Adipocyte (in vitro differentiated cells): ENCODE measurements at regions not wholly inside any gene's neighbourhood (a gene's known extent, or its start where the extent isn't known, plus 50 kb on each side); places are given as distances from the start of the nearest gene placed in this dataset.

Experiments
- DNase-seq: peaks from one replicate; pipeline ENCODE4 v3.0.0-alpha.2; 2015; ENCODE audit warnings: low read depth
- H3K27me3 ChIP-seq: replicated peaks from 2 replicates; pipeline ENCODE4 v1.7.0; 2013; ENCODE audit warnings: mild to moderate bottlenecking, low read length, moderate library complexity; ENCODE audit not compliant: control insufficient read depth, insufficient read depth
- H3K36me3 ChIP-seq: 2 replicates; pipeline ENCODE4 v1.7.0; 2013; ENCODE audit warnings: low read length, mild to moderate bottlenecking, moderate library complexity; ENCODE audit not compliant: control insufficient read depth, insufficient read depth, severe bottlenecking
- H3K4me1 ChIP-seq: 2 replicates; pipeline ENCODE4 v1.7.0; 2013; ENCODE audit warnings: mild to moderate bottlenecking, low read length, moderate library complexity; ENCODE audit not compliant: control insufficient read depth, insufficient read depth
- H3K4me3 ChIP-seq: 2 replicates; pipeline ENCODE4 v1.7.0; 2013; ENCODE audit warnings: mild to moderate bottlenecking, low read length, moderate library complexity
- H3K9ac ChIP-seq: 2 replicates; pipeline ENCODE4 v1.7.0; 2013; ENCODE audit warnings: mild to moderate bottlenecking, low read length, moderate library complexity
- H3K9me3 ChIP-seq: 2 replicates; pipeline ENCODE4 v1.7.0; 2013; ENCODE audit warnings: mild to moderate bottlenecking, low read length, moderate library complexity; ENCODE audit not compliant: control insufficient read depth

DNA sequence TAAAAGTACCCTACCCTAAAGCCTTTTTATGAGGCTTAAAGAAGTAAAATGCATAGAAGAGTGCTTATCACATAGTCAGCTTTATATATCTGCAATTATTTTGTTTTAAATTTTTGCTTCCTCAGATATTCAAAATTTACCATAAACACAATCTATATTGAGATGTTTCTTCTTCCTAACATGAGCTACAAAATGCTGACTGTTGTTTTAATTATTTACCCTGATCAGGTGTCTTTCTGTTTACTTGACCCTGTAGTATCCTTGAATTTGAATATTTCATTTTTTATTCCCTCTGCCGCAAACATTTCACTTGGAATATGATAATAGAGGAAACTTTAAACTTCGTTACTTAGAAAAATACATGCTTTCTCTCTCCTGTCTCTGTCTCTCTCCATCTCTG, 147.9 kb downstream of the TMX3 start:
- no peaks in the 10 kb centered on the region for H3K36me3 ChIP-seq
- no peak overlapping the region for H3K9ac ChIP-seq
- H3K9me3 ChIP-seq: no peaks in the 10 kb centered on the region
- DNase-seq: no peak
- no peak overlapping the region for H3K4me3 ChIP-seq
- H3K27me3 ChIP-seq: no peaks in the 10 kb centered on the region
- no peaks in the 10 kb centered on the region for H3K4me1 ChIP-seq

DNA sequence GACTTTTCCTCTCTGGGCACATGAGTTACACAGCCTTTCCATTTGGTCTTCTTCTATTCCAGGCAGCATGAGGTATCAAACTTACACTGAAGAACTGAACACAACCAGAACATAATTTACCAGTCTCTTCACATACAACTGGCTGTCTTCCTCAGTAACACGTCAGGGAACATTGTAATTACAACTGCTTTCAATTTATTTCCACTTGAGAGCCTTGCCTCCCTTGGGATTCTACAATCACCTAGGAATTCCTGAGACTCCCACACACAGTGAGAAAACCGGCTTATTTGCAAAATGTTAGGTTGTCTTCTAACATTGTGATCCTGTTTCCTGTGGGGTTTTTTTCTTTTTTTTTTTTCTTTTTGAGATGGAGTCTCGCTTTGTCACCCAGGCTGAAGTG, 149.9 kb downstream of the TMX3 start:
- H3K9me3 ChIP-seq: no peaks in the 10 kb centered on the region
- peak; percentile 60 for DNase-seq
- no peaks in the 10 kb centered on the region for H3K36me3 ChIP-seq
- H3K9ac ChIP-seq: no peak overlapping the region
- no peaks in the 10 kb centered on the region for H3K27me3 ChIP-seq
- no peaks in the 10 kb centered on the region for H3K4me1 ChIP-seq
- H3K4me3 ChIP-seq: no peak overlapping the region

DNA sequence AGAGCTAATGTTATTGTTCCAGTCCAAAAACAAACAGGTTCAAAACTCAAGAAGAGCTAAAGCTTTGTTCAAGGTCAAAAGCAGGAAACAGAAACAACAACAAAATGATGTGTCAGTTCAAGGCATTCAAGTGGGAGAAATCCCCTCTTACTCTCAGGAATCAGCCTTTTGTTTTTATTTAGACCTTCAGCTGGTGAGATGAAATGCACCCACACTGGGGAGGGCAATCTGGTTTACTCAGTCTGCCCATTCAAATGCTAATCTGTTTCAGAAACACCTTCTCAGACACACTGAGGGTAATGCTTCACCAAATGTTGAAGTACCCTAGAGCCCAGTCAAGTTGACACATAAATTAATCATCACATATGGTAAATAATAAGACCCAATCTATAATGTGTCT, 150.6 kb downstream of the TMX3 start:
- H3K9me3 ChIP-seq: no peaks in the 10 kb centered on the region
- no peaks in the 10 kb centered on the region for H3K36me3 ChIP-seq
- H3K4me3 ChIP-seq: no peak overlapping the region
- H3K9ac ChIP-seq: no peak overlapping the region
- no peaks in the 10 kb centered on the region for H3K27me3 ChIP-seq
- DNase-seq: no peak
- no peaks in the 10 kb centered on the region for H3K4me1 ChIP-seq

DNA sequence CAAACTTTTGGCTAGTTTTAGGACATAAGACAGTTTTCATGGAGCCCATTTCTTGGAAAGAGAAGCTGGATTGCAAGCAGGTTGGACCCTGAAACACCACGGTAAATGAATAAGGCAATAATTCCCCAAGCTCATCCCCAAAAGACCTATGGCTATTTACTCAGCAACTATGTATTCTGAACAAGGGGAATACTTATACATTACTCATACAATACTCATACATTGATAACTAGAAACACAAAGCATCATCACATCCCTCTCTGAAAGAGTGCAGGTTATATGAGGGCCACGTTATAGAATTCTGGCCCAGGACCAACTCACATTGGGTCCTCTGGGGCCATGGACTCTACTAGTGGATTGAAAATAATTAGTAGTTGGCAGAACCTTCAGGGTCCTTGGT, 154.8 kb downstream of the TMX3 start:
- Histone ChIP-seq H3K4me3 (no peak overlapping the region), H3K4me1 (no peaks in the 10 kb centered on the region), H3K9me3 (no peaks in the 10 kb centered on the region), H3K9ac (no peak overlapping the region), H3K27me3 (no peaks in the 10 kb centered on the region), H3K36me3 (no peaks in the 10 kb centered on the region)
- no peak for DNase-seq

GRCh38 chr18:68557183-68557582, 157.7 kb downstream of the TMX3 start:
- Histone ChIP-seq H3K27me3 (no peaks in the 10 kb centered on the region), H3K4me3 (no peak overlapping the region), H3K36me3 (no peaks in the 10 kb centered on the region), H3K9ac (no peak overlapping the region), H3K9me3 (no peaks in the 10 kb centered on the region), H3K4me1 (no peaks in the 10 kb centered on the region)
- DNase-seq: no peak

- H3K9ac ChIP-seq: no peak overlapping the region
- no peaks in the 10 kb centered on the region for H3K27me3 ChIP-seq
- no peak for DNase-seq
- H3K4me3 ChIP-seq: no peak overlapping the region
- H3K4me1 ChIP-seq: no peaks in the 10 kb centered on the region
- no peaks in the 10 kb centered on the region for H3K9me3 ChIP-seq
- H3K36me3 ChIP-seq: no peaks in the 10 kb centered on the region
Observed at GRCh38 chr18:68555879-68556301, 159.0 kb downstream of the TMX3 start.

- peak; percentile 85 for DNase-seq
- peaks cover 8% of the 10 kb centered on the region for H3K4me1 ChIP-seq
Observed at GRCh38 chr18:68548904-68549870, 165.7 kb downstream of the TMX3 start.

DNA sequence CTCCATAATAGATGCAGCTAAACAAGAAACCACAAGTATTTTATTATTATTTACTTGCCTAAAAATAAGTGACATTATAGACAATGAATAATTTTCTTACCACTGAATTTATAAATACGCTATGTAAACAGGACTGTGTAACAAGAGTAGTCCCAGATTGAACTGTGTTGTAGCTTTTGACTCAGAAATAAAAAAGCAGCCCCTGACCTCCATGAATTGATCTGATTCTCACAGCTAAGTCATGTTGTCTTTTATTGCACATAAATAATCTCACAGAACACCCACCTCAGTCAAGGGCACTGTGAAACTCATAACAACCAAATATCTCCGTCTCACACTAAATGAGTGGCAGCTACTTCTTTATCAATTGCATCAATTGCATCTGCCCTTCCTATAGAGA, 171.6 kb downstream of the TMX3 start:
- DNase-seq: no peak
- no peaks in the 10 kb centered on the region for H3K36me3 ChIP-seq
- no peak overlapping the region for H3K9ac ChIP-seq
- no peaks in the 10 kb centered on the region for H3K9me3 ChIP-seq
- H3K4me1 ChIP-seq: no peaks in the 10 kb centered on the region
- H3K4me3 ChIP-seq: no peak overlapping the region
- no peaks in the 10 kb centered on the region for H3K27me3 ChIP-seq

More at GRCh38 chr18:68548904-68549870, 165.7 kb downstream of the TMX3 start:
- Histone ChIP-seq H3K36me3 (no peaks in the 10 kb centered on the region), H3K4me3 (no peak overlapping the region), H3K9ac (no peak overlapping the region), H3K9me3 (no peaks in the 10 kb centered on the region), H3K27me3 (no peaks in the 10 kb centered on the region)

GRCh38 chr18:68542846-68543245, 172.1 kb downstream of the TMX3 start:
- DNase-seq: no peak
- Histone ChIP-seq H3K36me3 (no peaks in the 10 kb centered on the region), H3K4me3 (no peak overlapping the region), H3K4me1 (no peaks in the 10 kb centered on the region), H3K9ac (no peak overlapping the region), H3K27me3 (no peaks in the 10 kb centered on the region), H3K9me3 (no peaks in the 10 kb centered on the region)

DNA sequence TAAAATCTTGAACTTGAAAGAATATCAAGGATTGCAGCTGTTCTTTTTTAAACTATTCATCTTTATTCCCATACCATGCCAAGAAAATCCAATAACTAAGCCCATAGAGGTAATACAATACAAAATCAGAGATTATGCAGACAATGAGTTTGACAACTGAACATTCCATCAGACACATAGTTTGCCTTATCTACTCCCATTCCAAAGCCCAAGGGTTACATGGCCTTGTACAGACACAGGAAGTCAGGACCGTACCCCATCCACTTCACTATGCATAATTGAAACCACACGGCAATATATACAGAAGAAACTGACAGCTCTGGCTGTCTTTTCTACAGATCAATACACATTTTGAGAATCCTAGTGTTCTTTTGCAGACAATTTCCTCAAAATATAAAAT, 181.3 kb downstream of the TMX3 start:
- Histone ChIP-seq H3K9me3 (no peaks in the 10 kb centered on the region), H3K4me1 (no peaks in the 10 kb centered on the region), H3K36me3 (no peaks in the 10 kb centered on the region), H3K27me3 (no peaks in the 10 kb centered on the region), H3K4me3 (no peak overlapping the region), H3K9ac (no peak overlapping the region)
- DNase-seq: peak; percentile 38

DNA sequence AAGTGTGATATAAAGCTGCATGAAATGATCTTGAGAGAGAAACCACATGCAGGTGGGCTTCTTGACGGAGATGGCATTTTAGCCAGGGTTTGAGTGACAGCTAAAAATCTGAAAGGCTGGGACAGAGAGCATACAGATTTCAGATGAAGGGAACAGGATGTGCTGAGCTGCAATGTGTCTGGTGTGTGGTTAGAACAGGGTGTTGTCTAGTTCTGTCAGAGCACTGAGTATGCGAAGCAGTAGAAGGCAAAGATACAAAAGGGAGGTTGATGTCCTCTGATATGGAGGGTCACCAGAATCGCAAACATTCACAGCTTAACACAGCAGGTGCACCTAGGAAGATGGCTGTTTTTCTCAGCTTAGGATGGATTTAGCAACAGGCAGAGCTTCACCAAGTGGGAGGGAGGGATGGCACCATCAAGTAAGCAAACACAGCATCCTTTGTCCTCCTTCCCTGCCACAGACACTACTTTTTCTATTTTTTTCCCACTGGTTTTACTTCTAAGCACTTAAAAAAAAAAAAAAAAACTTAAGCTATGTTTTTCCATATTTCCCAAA, 182.5 kb downstream of the TMX3 start:
- Histone ChIP-seq H3K36me3 (no peaks in the 10 kb centered on the region), H3K9ac (no peak overlapping the region), H3K4me1 (no peaks in the 10 kb centered on the region), H3K9me3 (no peaks in the 10 kb centered on the region), H3K27me3 (no peaks in the 10 kb centered on the region), H3K4me3 (no peak overlapping the region)
- no peak for DNase-seq
